ENCODE measurements at regions not wholly inside any gene's neighbourhood (a gene's known extent, or its start where the extent isn't known, plus 50 kb on each side); places are given as distances from the start of the nearest gene placed in this dataset.

DNA sequence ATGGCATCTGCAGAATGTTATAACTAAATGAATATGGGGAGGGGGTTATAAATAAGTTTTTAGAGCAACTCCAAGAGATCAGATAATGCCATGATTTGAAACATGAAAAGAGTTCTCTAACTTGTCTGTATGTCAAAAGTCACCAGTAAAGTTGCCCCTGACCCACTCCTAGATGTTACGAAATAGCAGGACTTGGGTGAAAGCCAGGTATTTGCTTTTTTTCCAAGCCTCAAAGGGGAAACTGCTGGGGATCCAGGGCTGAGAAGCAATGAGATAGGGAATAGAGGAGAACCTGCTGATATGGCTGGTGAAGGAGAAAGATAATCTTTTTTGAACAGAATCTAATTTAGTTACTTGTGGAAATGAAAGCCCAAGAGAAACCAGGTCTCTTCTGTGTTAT is 191.5 kb upstream of the CDH20 start:
- no peaks in the 10 kb centered on the region for H3K9me3 ChIP-seq (ENCODE audit: low read length)
- POLR2A ChIA-PET, result no interaction called here
- intact Hi-C loops (cut with micrococcal nuclease; ENCODE audit: unreplicated experiment), result no loop called here
- H3K79me2 ChIP-seq (ENCODE audit: insufficient read depth, low read depth, low read length), result no peaks in the 10 kb centered on the region
- CTCF ChIA-PET (ENCODE audit: unreplicated experiment), result no interaction called here
- H3K4me1 ChIP-seq (ENCODE audit: insufficient read depth, low read length, poor library complexity, severe bottlenecking), result no peaks in the 10 kb centered on the region
- BruUV-seq (replicated peaks), result no TSS peak
- DNase-seq (ENCODE audit: low spot score), result no peak
- TF ChIP-seq EZH2phosphoT487 (IDR thresholded peaks at IDR 0.05; ENCODE audit: borderline replicate concordance, low read depth, low read length), result no peak
- TF ChIP-seq, protein P1, sequence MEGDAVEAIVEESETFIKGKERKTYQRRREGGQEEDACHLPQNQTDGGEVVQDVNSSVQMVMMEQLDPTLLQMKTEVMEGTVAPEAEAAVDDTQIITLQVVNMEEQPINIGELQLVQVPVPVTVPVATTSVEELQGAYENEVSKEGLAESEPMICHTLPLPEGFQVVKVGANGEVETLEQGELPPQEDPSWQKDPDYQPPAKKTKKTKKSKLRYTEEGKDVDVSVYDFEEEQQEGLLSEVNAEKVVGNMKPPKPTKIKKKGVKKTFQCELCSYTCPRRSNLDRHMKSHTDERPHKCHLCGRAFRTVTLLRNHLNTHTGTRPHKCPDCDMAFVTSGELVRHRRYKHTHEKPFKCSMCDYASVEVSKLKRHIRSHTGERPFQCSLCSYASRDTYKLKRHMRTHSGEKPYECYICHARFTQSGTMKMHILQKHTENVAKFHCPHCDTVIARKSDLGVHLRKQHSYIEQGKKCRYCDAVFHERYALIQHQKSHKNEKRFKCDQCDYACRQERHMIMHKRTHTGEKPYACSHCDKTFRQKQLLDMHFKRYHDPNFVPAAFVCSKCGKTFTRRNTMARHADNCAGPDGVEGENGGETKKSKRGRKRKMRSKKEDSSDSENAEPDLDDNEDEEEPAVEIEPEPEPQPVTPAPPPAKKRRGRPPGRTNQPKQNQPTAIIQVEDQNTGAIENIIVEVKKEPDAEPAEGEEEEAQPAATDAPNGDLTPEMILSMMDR (conservative IDR thresholded peaks at IDR 0.05; ENCODE audit: low read length), result no peak
- H3K4me3 ChIP-seq (ENCODE audit: low read depth, low read length, poor library complexity, severe bottlenecking), result no peak overlapping the region
- no peaks in the 10 kb centered on the region for H3K36me3 ChIP-seq (ENCODE audit: insufficient read depth, low read length)
- no peak overlapping the region for H3K27ac ChIP-seq (ENCODE audit: low read depth, low read length, poor library complexity, severe bottlenecking)
- H3K4me2 ChIP-seq (ENCODE audit: low read length), result no peak overlapping the region
- no peaks in the 10 kb centered on the region for H3K9me2 ChIP-seq (ENCODE audit: insufficient read depth, low read length)
- no peak overlapping the region for H2AFZ ChIP-seq (ENCODE audit: low read length)
- H4K20me1 ChIP-seq (ENCODE audit: insufficient read depth, low read length), result no peaks in the 10 kb centered on the region

DNA sequence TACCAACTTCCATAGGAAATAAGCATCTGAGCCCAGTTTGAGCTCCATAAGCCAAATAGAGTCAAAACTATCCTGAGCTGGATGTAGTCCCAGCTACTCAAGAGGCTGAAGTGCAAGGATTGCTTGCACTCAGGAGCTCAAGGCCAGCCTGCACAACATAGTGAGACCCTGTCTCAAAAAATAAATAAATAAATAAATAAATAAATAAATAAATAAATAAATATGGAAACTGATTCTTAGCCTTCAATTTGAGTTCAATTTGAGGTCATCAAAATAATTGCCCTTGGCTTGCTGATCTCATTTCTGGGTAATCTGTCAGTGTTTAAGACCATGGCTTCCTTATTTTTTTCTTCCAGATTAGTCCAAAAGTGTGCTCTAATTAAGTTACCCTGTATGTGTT is 184.9 kb upstream of the CDH20 start:
- no peak overlapping the region for H2AFZ ChIP-seq (ENCODE audit: low read length)
- CTCF ChIA-PET (ENCODE audit: unreplicated experiment), result no interaction called here
- BruUV-seq (replicated peaks), result no TSS peak
- TF ChIP-seq EZH2phosphoT487 (IDR thresholded peaks at IDR 0.05; ENCODE audit: borderline replicate concordance, low read depth, low read length), result no peak
- TF ChIP-seq, protein P1 (conservative IDR thresholded peaks at IDR 0.05; ENCODE audit: low read length), result no peak
- intact Hi-C loops (cut with micrococcal nuclease; ENCODE audit: unreplicated experiment), result no loop called here
- POLR2A ChIA-PET, result no interaction called here
- H3K4me2 ChIP-seq (ENCODE audit: low read length), result no peak overlapping the region
- DNase-seq (ENCODE audit: low spot score), result no peak
- no peaks in the 10 kb centered on the region for H4K20me1 ChIP-seq (ENCODE audit: insufficient read depth, low read length)
- no peaks in the 10 kb centered on the region for H3K79me2 ChIP-seq (ENCODE audit: insufficient read depth, low read depth, low read length)
- H3K9me2 ChIP-seq (ENCODE audit: insufficient read depth, low read length), result no peaks in the 10 kb centered on the region
- no peak overlapping the region for H3K4me3 ChIP-seq (ENCODE audit: low read depth, low read length, poor library complexity, severe bottlenecking)
- H3K36me3 ChIP-seq (ENCODE audit: insufficient read depth, low read length), result no peaks in the 10 kb centered on the region
- H3K4me1 ChIP-seq (ENCODE audit: insufficient read depth, low read length, poor library complexity, severe bottlenecking), result no peaks in the 10 kb centered on the region
- no peak overlapping the region for H3K27ac ChIP-seq (ENCODE audit: low read depth, low read length, poor library complexity, severe bottlenecking)
- H3K9me3 ChIP-seq (ENCODE audit: low read length), result no peaks in the 10 kb centered on the region

DNA sequence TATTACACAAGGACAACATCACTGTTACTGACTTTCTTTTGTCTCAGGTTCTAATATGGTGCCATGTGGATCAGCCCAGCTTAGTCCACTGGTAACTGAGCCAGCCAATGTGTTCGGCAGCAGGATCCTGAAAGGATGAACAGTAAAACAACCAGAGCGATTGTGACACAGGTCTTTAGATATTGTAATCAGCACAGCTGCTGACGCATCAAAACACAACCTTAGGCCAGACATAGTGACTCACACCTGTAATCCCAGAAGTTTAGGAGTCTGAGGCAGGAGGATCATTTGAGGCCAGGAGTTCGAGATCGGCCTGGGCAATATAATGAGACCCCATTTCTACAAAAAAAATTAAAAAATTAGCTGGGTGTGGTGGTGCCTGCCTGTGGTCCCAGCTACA is 183.4 kb upstream of the CDH20 start:
- Histone ChIP-seq H3K4me2 (ENCODE audit: low read length) (no peak overlapping the region), H4K20me1 (ENCODE audit: insufficient read depth, low read length) (no peaks in the 10 kb centered on the region), H3K4me3 (ENCODE audit: low read depth, low read length, poor library complexity, severe bottlenecking) (no peak overlapping the region), H3K9me2 (ENCODE audit: insufficient read depth, low read length) (no peaks in the 10 kb centered on the region), H3K36me3 (ENCODE audit: insufficient read depth, low read length) (no peaks in the 10 kb centered on the region), H3K27ac (ENCODE audit: low read depth, low read length, poor library complexity, severe bottlenecking) (no peak overlapping the region), H3K9me3 (ENCODE audit: low read length) (no peaks in the 10 kb centered on the region), H2AFZ (ENCODE audit: low read length) (no peak overlapping the region), H3K79me2 (ENCODE audit: insufficient read depth, low read depth, low read length) (no peaks in the 10 kb centered on the region), H3K4me1 (ENCODE audit: insufficient read depth, low read length, poor library complexity, severe bottlenecking) (no peaks in the 10 kb centered on the region)
- TF ChIP-seq EZH2phosphoT487 (IDR thresholded peaks at IDR 0.05; ENCODE audit: borderline replicate concordance, low read depth, low read length), result no peak
- TF ChIP-seq, protein P1 (conservative IDR thresholded peaks at IDR 0.05; ENCODE audit: low read length), result no peak
- ChIA-PET POLR2A (no interaction called here), CTCF (ENCODE audit: unreplicated experiment) (no interaction called here)
- BruUV-seq (replicated peaks), result no TSS peak
- no peak for DNase-seq (ENCODE audit: low spot score)
- intact Hi-C loops (cut with micrococcal nuclease; ENCODE audit: unreplicated experiment), result no loop called here

Measured in OCI-LY7 (cell line).